ENCODE measurements at regions not wholly inside any gene's neighbourhood (a gene's known extent, or its start where the extent isn't known, plus 50 kb on each side); places are given as distances from the start of the nearest gene placed in this dataset.

GRCh38 chr1:184296466-184297243 lies 90.2 kb upstream of the C1orf21 start:
- Mint-ChIP-seq H3K9me3 (peaks cover 5% of the 10 kb centered on the region), H3K4me3 (no peak overlapping the region), H3K36me3 (ENCODE audit: low read depth) (peaks cover 4% of the 10 kb centered on the region), H3K4me1 (ENCODE audit: low read depth) (no peaks in the 10 kb centered on the region), H3K27me3 (ENCODE audit: insufficient read depth) (peaks cover 8% of the 10 kb centered on the region), H3K27ac (no peak overlapping the region)
- intact Hi-C loops (cut with micrococcal nuclease), result no loop called here
- DNase-seq (ENCODE audit: low spot score), result no peak

- Mint-ChIP-seq H3K36me3 (ENCODE audit: low read depth) (peaks cover 1% of the 10 kb centered on the region), H3K4me3 (no peak overlapping the region), H3K4me1 (ENCODE audit: low read depth) (peaks cover under 1% of the 10 kb centered on the region)
Measured at GRCh38 chr1:184297244-184297750, 89.5 kb upstream of the C1orf21 start.

GRCh38 chr1:184298440-184299405 lies 88.1 kb upstream of the C1orf21 start:
- H3K4me1 Mint-ChIP-seq (ENCODE audit: low read depth), result peaks cover 6% of the 10 kb centered on the region
- H3K27ac Mint-ChIP-seq, result no peak overlapping the region
- intact Hi-C loops (cut with micrococcal nuclease), result no loop called here
- DNase-seq (ENCODE audit: low spot score), result no peak
- H3K27me3 Mint-ChIP-seq (ENCODE audit: insufficient read depth), result peaks cover 8% of the 10 kb centered on the region
- H3K36me3 Mint-ChIP-seq (ENCODE audit: low read depth), result no peaks in the 10 kb centered on the region
- H3K4me3 Mint-ChIP-seq, result no peak overlapping the region
- H3K9me3 Mint-ChIP-seq, result peaks cover 6% of the 10 kb centered on the region

More at GRCh38 chr1:184297244-184297750, 89.5 kb upstream of the C1orf21 start:
- no peak overlapping the region for H3K27ac Mint-ChIP-seq
- DNase-seq (ENCODE audit: low spot score), result no peak
- H3K9me3 Mint-ChIP-seq, result peaks cover 2% of the 10 kb centered on the region
- intact Hi-C loops (cut with micrococcal nuclease), result no loop called here
- H3K27me3 Mint-ChIP-seq (ENCODE audit: insufficient read depth), result peaks cover 8% of the 10 kb centered on the region

- Mint-ChIP-seq H3K4me3 (no peak overlapping the region), H3K4me1 (ENCODE audit: low read depth) (peaks cover 6% of the 10 kb centered on the region), H3K9me3 (peaks cover 6% of the 10 kb centered on the region), H3K27me3 (ENCODE audit: insufficient read depth) (peaks cover 10% of the 10 kb centered on the region), H3K36me3 (ENCODE audit: low read depth) (no peaks in the 10 kb centered on the region), H3K27ac (no peak overlapping the region)
- intact Hi-C loops (cut with micrococcal nuclease), result no loop called here
- DNase-seq (ENCODE audit: low spot score), result no peak
Measured at GRCh38 chr1:184299406-184299790, 87.4 kb upstream of the C1orf21 start.

GRCh38 chr1:184299796-184300195 lies 87.0 kb upstream of the C1orf21 start:
- Mint-ChIP-seq H3K4me1 (ENCODE audit: low read depth) (peaks cover 6% of the 10 kb centered on the region), H3K27ac (no peak overlapping the region), H3K9me3 (peaks cover 6% of the 10 kb centered on the region), H3K36me3 (ENCODE audit: low read depth) (no peaks in the 10 kb centered on the region), H3K27me3 (ENCODE audit: insufficient read depth) (peaks cover 13% of the 10 kb centered on the region), H3K4me3 (no peak overlapping the region)
- no peak for DNase-seq (ENCODE audit: low spot score)
- intact Hi-C loops (cut with micrococcal nuclease), result no loop called here

GRCh38 chr1:184300446-184300845 lies 86.4 kb upstream of the C1orf21 start:
- H3K36me3 Mint-ChIP-seq (ENCODE audit: low read depth), result no peaks in the 10 kb centered on the region
- peaks cover 6% of the 10 kb centered on the region for H3K9me3 Mint-ChIP-seq
- intact Hi-C loops (cut with micrococcal nuclease), result no loop called here
- no peak overlapping the region for H3K4me3 Mint-ChIP-seq
- peaks cover 17% of the 10 kb centered on the region for H3K27me3 Mint-ChIP-seq (ENCODE audit: insufficient read depth)
- no peak overlapping the region for H3K27ac Mint-ChIP-seq
- peaks cover 6% of the 10 kb centered on the region for H3K4me1 Mint-ChIP-seq (ENCODE audit: low read depth)
- DNase-seq (ENCODE audit: low spot score), result no peak

- Mint-ChIP-seq H3K4me1 (ENCODE audit: low read depth) (peaks cover 6% of the 10 kb centered on the region), H3K4me3 (no peak overlapping the region), H3K27me3 (ENCODE audit: insufficient read depth) (peaks cover 18% of the 10 kb centered on the region), H3K36me3 (ENCODE audit: low read depth) (no peaks in the 10 kb centered on the region), H3K27ac (no peak overlapping the region), H3K9me3 (peaks cover 6% of the 10 kb centered on the region)
- DNase-seq (ENCODE audit: low spot score), result no peak
- intact Hi-C loops (cut with micrococcal nuclease), result no loop called here
Measured at GRCh38 chr1:184301227-184301626, 85.6 kb upstream of the C1orf21 start.

- intact Hi-C loops (cut with micrococcal nuclease), result no loop called here
- H3K27me3 Mint-ChIP-seq (ENCODE audit: insufficient read depth), result peaks cover 16% of the 10 kb centered on the region
Measured at GRCh38 chr1:184302346-184302745, 84.5 kb upstream of the C1orf21 start.

GRCh38 chr1:184310157-184310819 lies 76.5 kb upstream of the C1orf21 start:
- no peak overlapping the region for H3K4me3 Mint-ChIP-seq
- no peaks in the 10 kb centered on the region for H3K9me3 Mint-ChIP-seq
- DNase-seq (ENCODE audit: low spot score), result no peak
- no peaks in the 10 kb centered on the region for H3K36me3 Mint-ChIP-seq (ENCODE audit: low read depth)
- peaks cover 8% of the 10 kb centered on the region for H3K27me3 Mint-ChIP-seq (ENCODE audit: insufficient read depth)
- intact Hi-C loops (cut with micrococcal nuclease), result no loop called here
- H3K27ac Mint-ChIP-seq, result no peak overlapping the region
- no peaks in the 10 kb centered on the region for H3K4me1 Mint-ChIP-seq (ENCODE audit: low read depth)

More at GRCh38 chr1:184302346-184302745, 84.5 kb upstream of the C1orf21 start:
- Mint-ChIP-seq H3K4me3 (no peak overlapping the region), H3K27ac (no peak overlapping the region), H3K36me3 (ENCODE audit: low read depth) (no peaks in the 10 kb centered on the region), H3K9me3 (peaks cover 6% of the 10 kb centered on the region), H3K4me1 (ENCODE audit: low read depth) (peaks cover 6% of the 10 kb centered on the region)
- no peak for DNase-seq (ENCODE audit: low spot score)

GRCh38 chr1:184311580-184311979 lies 75.2 kb upstream of the C1orf21 start:
- Mint-ChIP-seq H3K36me3 (ENCODE audit: low read depth) (no peaks in the 10 kb centered on the region), H3K4me1 (ENCODE audit: low read depth) (no peaks in the 10 kb centered on the region), H3K27me3 (ENCODE audit: insufficient read depth) (peaks cover 9% of the 10 kb centered on the region), H3K4me3 (no peak overlapping the region), H3K27ac (no peak overlapping the region), H3K9me3 (no peaks in the 10 kb centered on the region)
- intact Hi-C loops (cut with micrococcal nuclease), result no loop called here
- no peak for DNase-seq (ENCODE audit: low spot score)

- H3K27ac Mint-ChIP-seq, result no peak overlapping the region
- intact Hi-C loops (cut with micrococcal nuclease), result no loop called here
Measured at GRCh38 chr1:184315254-184315653, 71.6 kb upstream of the C1orf21 start.

GRCh38 chr1:184319879-184320278 lies 67.0 kb upstream of the C1orf21 start:
- H3K27me3 Mint-ChIP-seq (ENCODE audit: insufficient read depth), result peaks cover 9% of the 10 kb centered on the region
- DNase-seq (ENCODE audit: low spot score), result no peak
- no peak overlapping the region for H3K27ac Mint-ChIP-seq
- H3K4me1 Mint-ChIP-seq (ENCODE audit: low read depth), result no peaks in the 10 kb centered on the region
- H3K36me3 Mint-ChIP-seq (ENCODE audit: low read depth), result no peaks in the 10 kb centered on the region
- H3K9me3 Mint-ChIP-seq, result no peaks in the 10 kb centered on the region
- H3K4me3 Mint-ChIP-seq, result no peak overlapping the region
- intact Hi-C loops (cut with micrococcal nuclease), result no loop called here

More at GRCh38 chr1:184315254-184315653, 71.6 kb upstream of the C1orf21 start:
- DNase-seq (ENCODE audit: low spot score), result no peak
- Mint-ChIP-seq H3K4me3 (no peak overlapping the region), H3K36me3 (ENCODE audit: low read depth) (no peaks in the 10 kb centered on the region), H3K27me3 (ENCODE audit: insufficient read depth) (peaks cover 9% of the 10 kb centered on the region), H3K9me3 (no peaks in the 10 kb centered on the region), H3K4me1 (ENCODE audit: low read depth) (no peaks in the 10 kb centered on the region)
